ENCODE measurements at regions not wholly inside any gene's neighbourhood (a gene's known extent, or its start where the extent isn't known, plus 50 kb on each side); places are given as distances from the start of the nearest gene placed in this dataset.

DNA sequence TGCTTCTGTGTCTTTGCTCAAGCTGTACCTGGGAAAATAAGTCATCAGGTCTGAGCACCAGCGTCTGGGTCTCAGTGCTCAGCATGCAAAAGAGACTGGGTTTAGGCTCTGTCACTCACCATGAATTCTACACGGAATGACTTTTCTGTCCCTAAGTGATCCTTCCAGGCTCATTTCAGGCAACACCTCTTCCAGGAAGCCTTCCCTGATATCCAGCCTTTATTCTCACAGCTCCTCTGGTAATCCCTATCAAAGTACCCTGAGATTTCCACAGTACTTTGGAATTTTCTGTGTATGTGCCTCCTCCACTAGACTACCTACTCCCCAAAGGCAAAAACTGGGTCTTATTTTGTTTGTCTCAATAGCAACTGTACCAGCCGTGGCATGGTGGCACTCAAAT is 92.7 kb upstream of the BOD1 start:
- Histone ChIP-seq H3K4me2 (ENCODE audit: low read depth, low read length, poor library complexity, severe bottlenecking) (peak overlapping the region; percentile 75), H3K79me2 (ENCODE audit: low read length) (peaks cover 19% of the 10 kb centered on the region; the same call in 1 of the 2 replicates), H3K9me3 (ENCODE audit: low read length) (no peaks in the 10 kb centered on the region), H3K4me3 (ENCODE audit: low read length) (no peak overlapping the region), H3K4me1 (ENCODE audit: low read length) (peaks cover 92% of the 10 kb centered on the region), H3K27me3 (ENCODE audit: low read length) (no peaks in the 10 kb centered on the region), H3K36me3 (ENCODE audit: insufficient read depth, low read length) (0 out of 2 replicates have a peak, but pooled peaks cover 7% of the 10 kb centered on the region), H2AFZ (ENCODE audit: low read length) (no peak overlapping the region), H3K9me2 (replicated peaks; ENCODE audit: insufficient read depth, low read length) (no peaks in the 10 kb centered on the region), H4K20me1 (ENCODE audit: insufficient read depth, low read depth, low read length) (no peaks in the 10 kb centered on the region), H3K27ac (ENCODE audit: low read length) (peak overlapping the region; percentile 97), H3K9ac (ENCODE audit: low read length) (peak overlapping the region; percentile 49)
- no peak for DNase-seq

- H4K20me1 ChIP-seq (ENCODE audit: insufficient read depth, low read depth, low read length), result no peaks in the 10 kb centered on the region
- DNase-seq, result no peak
- H3K36me3 ChIP-seq (ENCODE audit: insufficient read depth, low read length), result 0 out of 2 replicates have a peak, but pooled peaks cover 7% of the 10 kb centered on the region
- H3K9ac ChIP-seq (ENCODE audit: low read length), result 0 out of 2 replicates have a peak overlapping the region, but pooled peaks have one; percentile 8
- no peaks in the 10 kb centered on the region for H3K9me3 ChIP-seq (ENCODE audit: low read length)
- H3K27ac ChIP-seq (ENCODE audit: low read length), result peak overlapping the region; percentile 97
- no peaks in the 10 kb centered on the region for H3K9me2 ChIP-seq (replicated peaks; ENCODE audit: insufficient read depth, low read length)
- H3K4me3 ChIP-seq (ENCODE audit: low read length), result no peak overlapping the region
- H3K4me1 ChIP-seq (ENCODE audit: low read length), result peaks cover 95% of the 10 kb centered on the region
- peaks cover 19% of the 10 kb centered on the region; the same call in 1 of the 2 replicates for H3K79me2 ChIP-seq (ENCODE audit: low read length)
- no peak overlapping the region for H2AFZ ChIP-seq (ENCODE audit: low read length)
- peak overlapping the region; percentile 75 for H3K4me2 ChIP-seq (ENCODE audit: low read depth, low read length, poor library complexity, severe bottlenecking)
- H3K27me3 ChIP-seq (ENCODE audit: low read length), result no peaks in the 10 kb centered on the region
Observed at GRCh38 chr5:173709761-173710160, 93.3 kb upstream of the BOD1 start.

DNA sequence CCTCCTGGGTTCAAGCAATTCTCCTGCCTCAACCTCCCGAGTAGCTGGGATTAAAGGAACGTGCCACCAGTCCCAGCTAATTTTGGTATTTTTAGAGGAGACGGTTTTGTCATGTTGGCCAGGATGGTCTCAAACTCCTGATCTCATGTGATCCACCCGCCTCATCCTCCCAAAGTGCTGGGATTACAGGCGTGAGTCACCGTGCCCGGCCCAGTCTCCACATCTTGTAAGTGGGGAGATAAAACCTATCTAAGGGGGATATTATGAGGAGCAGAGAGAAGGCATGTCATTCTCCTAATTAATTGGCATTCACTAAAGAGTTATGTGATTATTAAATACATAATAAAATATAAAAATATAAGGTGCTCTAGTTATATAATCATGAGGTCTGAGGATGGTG is 94.1 kb upstream of the BOD1 start:
- no peak overlapping the region for H3K4me3 ChIP-seq (ENCODE audit: low read length)
- H3K27me3 ChIP-seq (ENCODE audit: low read length), result no peaks in the 10 kb centered on the region
- 0 out of 2 replicates have a peak, but pooled peaks cover 7% of the 10 kb centered on the region for H3K36me3 ChIP-seq (ENCODE audit: insufficient read depth, low read length)
- H3K27ac ChIP-seq (ENCODE audit: low read length), result peak overlapping the region; percentile 97
- no peaks in the 10 kb centered on the region for H4K20me1 ChIP-seq (ENCODE audit: insufficient read depth, low read depth, low read length)
- H2AFZ ChIP-seq (ENCODE audit: low read length), result no peak overlapping the region
- H3K9ac ChIP-seq (ENCODE audit: low read length), result no peak overlapping the region
- H3K4me2 ChIP-seq (ENCODE audit: low read depth, low read length, poor library complexity, severe bottlenecking), result peak overlapping the region; percentile 39
- peaks cover 99% of the 10 kb centered on the region for H3K4me1 ChIP-seq (ENCODE audit: low read length)
- H3K9me2 ChIP-seq (replicated peaks; ENCODE audit: insufficient read depth, low read length), result no peaks in the 10 kb centered on the region
- no peaks in the 10 kb centered on the region for H3K9me3 ChIP-seq (ENCODE audit: low read length)
- no peak for DNase-seq
- H3K79me2 ChIP-seq (ENCODE audit: low read length), result peaks cover 19% of the 10 kb centered on the region; the same call in 1 of the 2 replicates

- H2AFZ ChIP-seq (ENCODE audit: low read length), result no peak overlapping the region
Observed at GRCh38 chr5:173711466-173711865, 95.0 kb upstream of the BOD1 start.

GRCh38 chr5:173712609-173713175 is 96.2 kb upstream of the BOD1 start:
- Histone ChIP-seq H3K27ac (ENCODE audit: low read length) (peak overlapping the region; percentile 97), H3K4me3 (ENCODE audit: low read length) (peak overlapping the region; percentile 62), H3K27me3 (ENCODE audit: low read length) (no peaks in the 10 kb centered on the region), H2AFZ (ENCODE audit: low read length) (no peak overlapping the region), H3K9me2 (replicated peaks; ENCODE audit: insufficient read depth, low read length) (no peaks in the 10 kb centered on the region), H3K4me2 (ENCODE audit: low read depth, low read length, poor library complexity, severe bottlenecking) (peak overlapping the region; percentile 84), H3K9ac (ENCODE audit: low read length) (peak overlapping the region; percentile 71), H4K20me1 (ENCODE audit: insufficient read depth, low read depth, low read length) (no peaks in the 10 kb centered on the region), H3K36me3 (ENCODE audit: insufficient read depth, low read length) (no peaks in the 10 kb centered on the region), H3K4me1 (ENCODE audit: low read length) (peaks cover 99% of the 10 kb centered on the region), H3K79me2 (ENCODE audit: low read length) (peaks cover 19% of the 10 kb centered on the region; the same call in 1 of the 2 replicates), H3K9me3 (ENCODE audit: low read length) (no peaks in the 10 kb centered on the region)
- peak; percentile 83 for DNase-seq

More at GRCh38 chr5:173711466-173711865, 95.0 kb upstream of the BOD1 start:
- Histone ChIP-seq H3K9ac (ENCODE audit: low read length) (peak overlapping the region; percentile 14; the same call in 1 of the 2 replicates), H3K4me3 (ENCODE audit: low read length) (no peak overlapping the region; the same call in 1 of the 2 replicates), H3K27ac (ENCODE audit: low read length) (peak overlapping the region; percentile 97), H3K9me3 (ENCODE audit: low read length) (no peaks in the 10 kb centered on the region), H3K9me2 (replicated peaks; ENCODE audit: insufficient read depth, low read length) (no peaks in the 10 kb centered on the region), H3K4me1 (ENCODE audit: low read length) (peaks cover 99% of the 10 kb centered on the region), H3K27me3 (ENCODE audit: low read length) (no peaks in the 10 kb centered on the region), H3K36me3 (ENCODE audit: insufficient read depth, low read length) (0 out of 2 replicates have a peak, but pooled peaks cover 4% of the 10 kb centered on the region), H3K4me2 (ENCODE audit: low read depth, low read length, poor library complexity, severe bottlenecking) (peak overlapping the region; percentile 39), H3K79me2 (ENCODE audit: low read length) (peaks cover 19% of the 10 kb centered on the region; the same call in 1 of the 2 replicates), H4K20me1 (ENCODE audit: insufficient read depth, low read depth, low read length) (no peaks in the 10 kb centered on the region)
- no peak for DNase-seq

- Histone ChIP-seq H3K4me3 (ENCODE audit: low read length) (peak overlapping the region; percentile 62), H3K79me2 (ENCODE audit: low read length) (peaks cover 19% of the 10 kb centered on the region; the same call in 1 of the 2 replicates), H3K9me3 (ENCODE audit: low read length) (no peaks in the 10 kb centered on the region), H3K9ac (ENCODE audit: low read length) (peak overlapping the region; percentile 71), H3K9me2 (replicated peaks; ENCODE audit: insufficient read depth, low read length) (no peaks in the 10 kb centered on the region), H3K4me1 (ENCODE audit: low read length) (peaks cover 99% of the 10 kb centered on the region), H3K27ac (ENCODE audit: low read length) (peak overlapping the region; percentile 97), H4K20me1 (ENCODE audit: insufficient read depth, low read depth, low read length) (no peaks in the 10 kb centered on the region), H2AFZ (ENCODE audit: low read length) (no peak overlapping the region), H3K27me3 (ENCODE audit: low read length) (no peaks in the 10 kb centered on the region), H3K4me2 (ENCODE audit: low read depth, low read length, poor library complexity, severe bottlenecking) (peak overlapping the region; percentile 84), H3K36me3 (ENCODE audit: insufficient read depth, low read length) (no peaks in the 10 kb centered on the region)
- peak; percentile 94 for DNase-seq
Observed at GRCh38 chr5:173714551-173715428, 98.3 kb upstream of the BOD1 start.

DNA sequence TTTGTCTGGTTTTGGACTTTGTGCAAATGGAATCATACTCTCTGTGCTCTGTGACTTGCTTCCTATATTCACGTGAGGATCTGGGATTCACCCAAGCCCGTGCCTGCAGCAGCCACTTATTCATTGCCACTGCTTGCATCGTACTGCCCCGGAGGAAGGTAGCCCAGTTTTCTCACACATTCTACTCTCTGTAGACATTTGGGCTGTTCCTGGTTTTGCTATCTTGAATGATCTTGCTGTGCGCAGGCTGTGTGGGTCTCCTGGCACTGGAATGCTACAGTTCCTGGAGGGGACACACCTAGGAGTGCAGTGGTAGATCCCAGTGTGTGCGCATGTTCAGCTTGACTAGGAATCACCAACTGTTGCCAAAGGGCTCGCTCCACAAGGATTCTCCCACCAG is 99.2 kb upstream of the BOD1 start:
- Histone ChIP-seq H3K4me1 (ENCODE audit: low read length) (peaks cover 99% of the 10 kb centered on the region), H3K9me2 (replicated peaks; ENCODE audit: insufficient read depth, low read length) (no peaks in the 10 kb centered on the region), H4K20me1 (ENCODE audit: insufficient read depth, low read depth, low read length) (no peaks in the 10 kb centered on the region), H3K27ac (ENCODE audit: low read length) (peak overlapping the region; percentile 97), H3K27me3 (ENCODE audit: low read length) (no peaks in the 10 kb centered on the region), H3K36me3 (ENCODE audit: insufficient read depth, low read length) (no peaks in the 10 kb centered on the region), H3K9ac (ENCODE audit: low read length) (peak overlapping the region; percentile 71), H3K79me2 (ENCODE audit: low read length) (peaks cover 19% of the 10 kb centered on the region; the same call in 1 of the 2 replicates), H3K4me2 (ENCODE audit: low read depth, low read length, poor library complexity, severe bottlenecking) (peak overlapping the region; percentile 84), H3K4me3 (ENCODE audit: low read length) (peak overlapping the region; percentile 62; the same call in 1 of the 2 replicates), H3K9me3 (ENCODE audit: low read length) (no peaks in the 10 kb centered on the region), H2AFZ (ENCODE audit: low read length) (0 out of 2 replicates have a peak overlapping the region, but pooled peaks have one; percentile 8)
- DNase-seq, result no peak

Data from Karpas-422 (cell line).